Karpas-422 (cell line): ENCODE measurements at regions not wholly inside any gene's neighbourhood (a gene's known extent, or its start where the extent isn't known, plus 50 kb on each side); places are given as distances from the start of the nearest gene placed in this dataset.
"Not testable (repeated sequence)": the region's sequence is repeated elsewhere in the genome, so short reads cannot be mapped to it uniquely, and the experiment has no call there.

Source experiments
- DNase-seq: peaks from one replicate; pipeline ENCODE4 v3.0.0-alpha.2; 2015
- H2AFZ ChIP-seq: fragments of 200-600 bp; sonication (generic); 2 replicates; pipeline ENCODE4 v1.6.1; 2014; ENCODE audit warnings: antibody characterized with exemption, low read length, mixed read lengths
- H3K27ac ChIP-seq: fragments of 200-600 bp; sonication (generic); 2 replicates; pipeline ENCODE4 v1.5.1; 2014; ENCODE audit warnings: mild to moderate bottlenecking, low read length, moderate library complexity
- H3K27me3 ChIP-seq: fragments of 200-600 bp; sonication (generic); 2 replicates; pipeline ENCODE4 v1.6.1; 2014; ENCODE audit warnings: low read length, mixed read lengths
- H3K36me3 ChIP-seq: fragments of 200-600 bp; sonication (generic); 2 replicates; pipeline ENCODE4 v1.6.1; 2014; ENCODE audit warnings: low read length, mixed read lengths; ENCODE audit not compliant: insufficient read depth
- H3K4me1 ChIP-seq: fragments of 200-600 bp; sonication (generic); 2 replicates; pipeline ENCODE4 v1.6.1; 2014; ENCODE audit warnings: mild to moderate bottlenecking, low read length, mixed read lengths
- H3K4me2 ChIP-seq: fragments of 200-600 bp; sonication (generic); 2 replicates; pipeline ENCODE4 v1.6.1; 2014; ENCODE audit warnings: low read length, low read depth, mild to moderate bottlenecking; ENCODE audit not compliant: poor library complexity, severe bottlenecking
- H3K4me3 ChIP-seq: fragments of 200-600 bp; sonication (generic); 2 replicates; pipeline ENCODE4 v1.5.1; 2014; ENCODE audit warnings: mild to moderate bottlenecking, antibody characterized with exemption, low read length, mixed read lengths
- H3K79me2 ChIP-seq: fragments of 200-600 bp; sonication (generic); 2 replicates; pipeline ENCODE4 v1.6.1; 2014; ENCODE audit warnings: mild to moderate bottlenecking, low read length, mixed read lengths
- H3K9ac ChIP-seq: fragments of 200-600 bp; sonication (generic); 2 replicates; pipeline ENCODE4 v1.6.0; 2014; ENCODE audit warnings: low read length
- H3K9me2 ChIP-seq: fragments of 200-600 bp; sonication (generic), shearing (Covaris generic); replicated peaks from 2 replicates; pipeline ENCODE4 v1.6.0; 2014; ENCODE audit warnings: mild to moderate bottlenecking, low read length, moderate library complexity; ENCODE audit not compliant: insufficient read depth
- H3K9me3 ChIP-seq: fragments of 300-700, 200-600 bp; sonication (generic); 2 replicates; pipeline ENCODE4 v1.6.1; 2014; ENCODE audit warnings: low read length, mixed read lengths
- H4K20me1 ChIP-seq: fragments of 200-600 bp; sonication (generic); 2 replicates; pipeline ENCODE4 v1.6.1; 2014; ENCODE audit warnings: mild to moderate bottlenecking, antibody characterized with exemption, low read length, low read depth; ENCODE audit not compliant: insufficient read depth

- not testable (repeated sequence) for H3K4me1 ChIP-seq, H3K4me2 ChIP-seq, H2AFZ ChIP-seq, H4K20me1 ChIP-seq, H3K9ac ChIP-seq, H3K4me3 ChIP-seq, DNase-seq, H3K79me2 ChIP-seq, H3K9me2 ChIP-seq, H3K9me3 ChIP-seq, H3K36me3 ChIP-seq, H3K27me3 ChIP-seq, H3K27ac ChIP-seq
Observed at GRCh38 chr14:105770619-105771216, 244.3 kb downstream of the TMEM121 start.

DNA sequence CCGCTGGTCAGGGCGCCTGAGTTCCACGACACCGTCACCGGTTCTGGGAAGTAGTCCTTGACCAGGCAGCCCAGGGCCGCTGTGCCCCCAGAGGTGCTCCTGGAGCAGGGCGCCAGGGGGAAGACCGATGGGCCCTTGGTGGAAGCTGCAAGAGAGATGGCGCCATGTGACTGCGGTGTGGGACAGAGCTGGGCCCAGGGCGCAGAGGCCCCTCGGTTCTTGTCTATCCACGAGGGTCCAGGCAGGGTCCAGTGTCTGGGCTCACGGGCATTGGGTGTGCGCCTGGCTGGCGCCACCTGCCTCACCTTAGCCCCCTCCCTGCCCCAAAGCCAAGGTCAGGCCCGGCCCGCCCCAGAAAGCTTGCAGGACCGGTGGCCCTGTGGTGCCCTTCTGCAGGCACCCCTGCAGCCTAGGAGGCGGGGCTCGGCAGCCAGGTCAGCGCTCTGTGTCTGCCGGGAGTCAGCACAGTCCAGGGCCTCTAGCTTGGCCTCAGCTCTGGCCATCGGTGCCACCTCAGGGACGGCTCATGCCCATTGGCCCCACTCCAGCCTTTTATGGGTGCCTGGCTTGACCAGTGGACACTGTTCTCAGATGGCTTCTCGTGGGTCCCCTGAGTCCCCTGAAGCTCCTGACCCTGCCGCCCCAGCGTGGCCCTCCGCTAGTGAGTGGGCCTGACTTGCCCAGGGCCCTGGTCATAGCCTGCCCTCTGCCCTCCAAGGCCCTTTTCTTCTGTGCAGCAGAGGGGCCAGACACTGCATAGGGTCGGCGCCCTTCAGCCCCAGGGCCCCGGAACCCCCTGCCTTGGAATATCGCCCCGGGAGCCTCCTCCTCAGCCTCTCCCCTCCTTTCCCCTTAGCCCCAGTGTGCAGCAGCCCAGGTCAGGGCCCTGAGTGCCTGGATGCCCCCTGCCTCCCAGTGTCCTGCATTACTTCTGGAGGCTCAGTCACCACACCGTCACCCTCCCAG lies 245.2 kb downstream of the TMEM121 start:
- not testable (repeated sequence) for H3K4me3 ChIP-seq, H3K79me2 ChIP-seq, H2AFZ ChIP-seq, H4K20me1 ChIP-seq, H3K9me2 ChIP-seq, H3K9ac ChIP-seq, H3K27me3 ChIP-seq, H3K4me2 ChIP-seq, H3K27ac ChIP-seq, H3K9me3 ChIP-seq, H3K4me1 ChIP-seq, H3K36me3 ChIP-seq
- DNase-seq = peak; percentile 38

- H3K4me3 ChIP-seq, H4K20me1 ChIP-seq, H3K27ac ChIP-seq, H3K79me2 ChIP-seq, H3K27me3 ChIP-seq, H3K4me1 ChIP-seq, DNase-seq, H3K9me3 ChIP-seq, H3K4me2 ChIP-seq, H3K9me2 ChIP-seq, H2AFZ ChIP-seq, H3K9ac ChIP-seq, H3K36me3 ChIP-seq: not testable (repeated sequence)
Observed at GRCh38 chr14:105772710-105773250, 246.4 kb downstream of the TMEM121 start.

DNA sequence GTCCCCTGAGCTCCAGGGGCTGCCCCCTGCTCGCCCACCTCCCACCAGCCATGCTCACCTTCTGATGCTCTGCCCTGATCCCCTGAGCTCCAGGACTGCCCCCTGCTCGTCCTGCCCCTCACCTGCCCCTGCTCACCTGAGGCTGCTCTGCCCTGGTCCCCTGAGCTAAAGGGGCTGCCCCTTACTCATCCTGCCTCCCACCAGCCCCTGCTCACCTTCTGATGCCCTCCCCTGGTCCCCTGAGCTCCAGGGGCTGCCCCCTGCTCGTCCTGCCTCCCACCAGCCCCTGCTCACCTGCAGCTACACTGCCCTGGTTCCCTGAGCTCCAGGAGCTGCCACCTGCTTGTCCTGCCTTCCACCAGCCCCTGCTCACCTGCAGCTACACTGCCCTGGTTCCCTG lies 247.2 kb downstream of the TMEM121 start:
- no peak overlapping the region for H3K27ac ChIP-seq
- no peak for DNase-seq
- no peaks in the 10 kb centered on the region for H3K36me3 ChIP-seq
- no peak overlapping the region for H3K4me3 ChIP-seq
- H3K9ac ChIP-seq = no peak overlapping the region
- H3K9me3 ChIP-seq = no peaks in the 10 kb centered on the region
- no peaks in the 10 kb centered on the region for H4K20me1 ChIP-seq
- H2AFZ ChIP-seq = no peak overlapping the region
- H3K27me3 ChIP-seq = no peaks in the 10 kb centered on the region
- H3K9me2 ChIP-seq = no peaks in the 10 kb centered on the region
- no peak overlapping the region for H3K4me2 ChIP-seq
- no peaks in the 10 kb centered on the region for H3K4me1 ChIP-seq
- no peaks in the 10 kb centered on the region for H3K79me2 ChIP-seq

- Histone ChIP-seq H3K9ac (no peak overlapping the region), H3K4me3 (no peak overlapping the region), H3K4me1 (no peaks in the 10 kb centered on the region), H3K9me3 (no peaks in the 10 kb centered on the region), H3K79me2 (no peaks in the 10 kb centered on the region), H3K36me3 (no peaks in the 10 kb centered on the region), H4K20me1 (no peaks in the 10 kb centered on the region), H3K27me3 (no peaks in the 10 kb centered on the region), H2AFZ (no peak overlapping the region), H3K27ac (no peak overlapping the region), H3K9me2 (no peaks in the 10 kb centered on the region), H3K4me2 (no peak overlapping the region)
- no peak for DNase-seq
Observed at GRCh38 chr14:105774001-105774400, 247.6 kb downstream of the TMEM121 start.

DNA sequence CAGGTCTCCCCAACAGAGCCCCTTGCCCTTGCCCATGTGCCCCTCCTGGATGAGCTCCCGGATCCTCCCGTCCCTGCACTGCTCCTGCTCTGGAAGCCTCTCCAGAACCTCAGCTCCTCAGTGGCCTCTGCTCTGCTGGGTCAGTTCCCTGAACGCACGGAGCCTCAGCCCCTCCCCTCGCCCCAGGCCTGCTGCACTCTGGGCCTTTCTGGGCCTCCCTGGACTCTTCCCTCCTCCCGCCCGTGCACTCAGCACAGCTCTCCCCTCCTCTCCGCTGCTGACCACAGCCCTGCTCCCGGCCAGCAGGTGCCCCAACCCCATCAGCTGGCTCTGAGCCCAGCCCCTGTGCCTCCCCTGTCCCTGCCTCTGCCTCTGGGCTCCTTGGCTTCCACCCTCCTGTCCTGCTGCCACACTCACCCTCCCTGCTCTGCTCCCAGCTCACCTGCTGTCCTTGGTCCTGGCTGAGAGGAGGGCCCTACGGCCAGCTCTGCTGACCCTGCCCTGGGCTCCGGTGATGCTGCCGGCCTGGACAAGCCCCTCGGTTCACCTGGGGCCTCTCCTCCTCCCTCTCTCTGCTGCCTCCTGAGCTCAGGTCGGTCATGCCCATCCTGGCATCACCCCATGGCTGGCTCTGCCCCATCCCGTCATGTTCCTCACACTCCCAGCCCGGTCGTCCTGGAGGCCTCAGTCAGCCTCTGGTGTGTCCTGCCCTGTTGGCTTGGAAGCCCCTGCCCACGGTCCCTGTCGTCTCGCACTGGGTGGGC lies 248.4 kb downstream of the TMEM121 start:
- not testable (repeated sequence) for H3K79me2 ChIP-seq, H3K36me3 ChIP-seq, H4K20me1 ChIP-seq, H2AFZ ChIP-seq, H3K9me3 ChIP-seq, H3K9ac ChIP-seq, H3K4me1 ChIP-seq, H3K4me2 ChIP-seq, DNase-seq, H3K27me3 ChIP-seq, H3K4me3 ChIP-seq, H3K9me2 ChIP-seq, H3K27ac ChIP-seq

DNA sequence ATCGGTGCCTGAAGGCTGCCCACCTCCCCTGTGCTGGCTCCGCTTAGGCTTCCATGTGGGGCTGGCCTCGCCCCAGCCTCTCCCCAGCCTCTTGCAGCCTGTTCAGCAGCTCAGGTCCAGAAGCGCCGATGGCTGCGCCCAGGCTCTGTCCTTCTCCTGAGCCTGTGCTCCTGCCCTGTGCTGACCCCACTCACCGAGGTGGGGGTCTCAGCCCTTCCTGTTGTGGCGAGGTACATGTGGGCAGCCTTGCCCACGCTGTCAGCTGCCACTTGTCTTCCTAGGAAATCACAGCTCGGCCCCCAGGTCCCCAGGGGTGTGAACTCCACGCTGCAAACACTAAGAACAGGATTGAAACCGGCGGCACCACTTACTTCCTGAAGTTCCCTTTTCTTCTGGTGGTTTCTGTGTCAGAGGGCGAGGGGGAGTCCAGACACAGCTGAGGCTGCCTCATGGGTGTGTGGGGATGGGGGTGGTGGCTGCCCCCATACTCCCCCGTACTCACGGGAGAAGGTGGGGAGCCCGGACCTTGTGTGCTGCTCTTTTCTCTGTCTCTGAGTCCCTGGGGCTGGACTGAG lies 249.1 kb downstream of the TMEM121 start:
- not testable (repeated sequence) for H3K9me2 ChIP-seq, H4K20me1 ChIP-seq, H3K27me3 ChIP-seq, H3K9me3 ChIP-seq, H3K9ac ChIP-seq, DNase-seq, H3K79me2 ChIP-seq, H3K36me3 ChIP-seq, H3K4me3 ChIP-seq, H2AFZ ChIP-seq, H3K4me2 ChIP-seq, H3K4me1 ChIP-seq, H3K27ac ChIP-seq

DNA sequence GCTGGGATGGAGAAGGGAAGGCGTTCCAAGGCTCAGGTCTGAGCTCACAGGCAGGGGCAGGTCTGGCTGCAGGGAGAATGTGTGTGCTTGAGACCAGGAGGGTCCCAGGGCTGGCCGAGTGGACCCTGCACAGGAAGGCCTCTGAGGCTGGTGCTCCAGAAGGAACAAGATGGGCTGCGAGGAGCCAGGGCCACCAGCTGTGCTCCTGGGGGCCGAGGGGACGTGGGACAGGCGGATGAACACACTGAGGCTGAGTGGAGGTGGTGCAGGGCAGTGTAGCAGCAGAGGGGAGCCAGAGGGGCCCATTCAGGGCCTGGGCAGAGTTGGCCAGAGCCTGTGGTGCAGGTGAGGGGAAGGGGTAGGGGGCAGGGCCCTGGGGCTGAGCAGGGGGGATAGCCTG lies 249.7 kb downstream of the TMEM121 start:
- H2AFZ ChIP-seq, H3K79me2 ChIP-seq, H3K4me2 ChIP-seq, H3K36me3 ChIP-seq, H3K27me3 ChIP-seq, H3K4me1 ChIP-seq, H4K20me1 ChIP-seq, H3K9me2 ChIP-seq, H3K9ac ChIP-seq, H3K4me3 ChIP-seq, H3K27ac ChIP-seq, H3K9me3 ChIP-seq, DNase-seq: not testable (repeated sequence)
